ENCODE measurements at regions not wholly inside any gene's neighbourhood (a gene's known extent, or its start where the extent isn't known, plus 50 kb on each side); places are given as distances from the start of the nearest gene placed in this dataset.

GRCh38 chr3:68059628-68060152, 405.3 kb upstream of the SUCLG2 start:
- no peak overlapping the region for H3K4me3 ChIP-seq (ENCODE audit: control insufficient read depth, low read depth, low read length)
- no peak for DNase-seq (ENCODE audit: low read depth)
- TF ChIP-seq, protein P1, sequence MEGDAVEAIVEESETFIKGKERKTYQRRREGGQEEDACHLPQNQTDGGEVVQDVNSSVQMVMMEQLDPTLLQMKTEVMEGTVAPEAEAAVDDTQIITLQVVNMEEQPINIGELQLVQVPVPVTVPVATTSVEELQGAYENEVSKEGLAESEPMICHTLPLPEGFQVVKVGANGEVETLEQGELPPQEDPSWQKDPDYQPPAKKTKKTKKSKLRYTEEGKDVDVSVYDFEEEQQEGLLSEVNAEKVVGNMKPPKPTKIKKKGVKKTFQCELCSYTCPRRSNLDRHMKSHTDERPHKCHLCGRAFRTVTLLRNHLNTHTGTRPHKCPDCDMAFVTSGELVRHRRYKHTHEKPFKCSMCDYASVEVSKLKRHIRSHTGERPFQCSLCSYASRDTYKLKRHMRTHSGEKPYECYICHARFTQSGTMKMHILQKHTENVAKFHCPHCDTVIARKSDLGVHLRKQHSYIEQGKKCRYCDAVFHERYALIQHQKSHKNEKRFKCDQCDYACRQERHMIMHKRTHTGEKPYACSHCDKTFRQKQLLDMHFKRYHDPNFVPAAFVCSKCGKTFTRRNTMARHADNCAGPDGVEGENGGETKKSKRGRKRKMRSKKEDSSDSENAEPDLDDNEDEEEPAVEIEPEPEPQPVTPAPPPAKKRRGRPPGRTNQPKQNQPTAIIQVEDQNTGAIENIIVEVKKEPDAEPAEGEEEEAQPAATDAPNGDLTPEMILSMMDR (IDR thresholded peaks at IDR 0.05; ENCODE audit: control insufficient read depth, insufficient read depth, low read depth, low read length, missing control alignments): no peak

DNA sequence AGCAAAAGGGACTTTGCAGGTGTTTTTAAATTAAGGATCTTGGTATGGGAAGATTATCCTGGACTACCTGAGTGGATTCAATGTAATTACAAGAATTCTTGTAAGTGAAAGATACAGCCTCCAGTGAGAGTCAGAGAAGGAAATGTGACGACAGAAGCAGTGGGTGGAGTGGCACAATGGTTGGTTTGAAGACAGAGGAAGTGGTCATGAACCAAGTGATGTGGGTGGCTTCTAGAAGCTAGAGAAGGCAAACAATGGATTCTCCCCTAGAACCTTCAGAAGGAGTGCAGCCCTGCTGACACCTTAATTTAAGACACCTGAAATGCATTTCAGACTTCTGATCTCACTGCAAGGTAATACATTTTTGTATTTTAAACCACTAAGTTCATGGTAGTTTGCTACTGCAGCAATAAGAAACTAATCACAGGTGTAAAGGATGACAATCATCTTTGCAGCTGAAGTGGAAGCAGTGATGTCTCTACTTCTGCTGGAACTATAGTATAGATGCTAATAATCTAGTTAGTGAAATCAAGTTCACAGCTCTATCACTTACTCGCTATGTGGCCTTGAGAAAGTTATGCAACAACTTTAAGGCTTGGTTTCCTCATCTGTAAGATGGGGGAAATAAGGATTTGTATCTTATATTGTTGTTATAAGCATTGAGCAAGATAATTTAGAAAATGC, 403.4 kb upstream of the SUCLG2 start:
- TF ChIP-seq, protein P1 (IDR thresholded peaks at IDR 0.05; ENCODE audit: control insufficient read depth, insufficient read depth, low read depth, low read length, missing control alignments): no peak
- no peak overlapping the region for H3K4me3 ChIP-seq (ENCODE audit: control insufficient read depth, low read depth, low read length)
- no peak for DNase-seq (ENCODE audit: low read depth)

- TF ChIP-seq, protein P1 (IDR thresholded peaks at IDR 0.05; ENCODE audit: control insufficient read depth, insufficient read depth, low read depth, low read length, missing control alignments): no peak
- DNase-seq (ENCODE audit: low read depth): no peak
- no peak overlapping the region for H3K4me3 ChIP-seq (ENCODE audit: control insufficient read depth, low read depth, low read length)
Measured at GRCh38 chr3:68056556-68056955, 402.1 kb upstream of the SUCLG2 start.

DNA sequence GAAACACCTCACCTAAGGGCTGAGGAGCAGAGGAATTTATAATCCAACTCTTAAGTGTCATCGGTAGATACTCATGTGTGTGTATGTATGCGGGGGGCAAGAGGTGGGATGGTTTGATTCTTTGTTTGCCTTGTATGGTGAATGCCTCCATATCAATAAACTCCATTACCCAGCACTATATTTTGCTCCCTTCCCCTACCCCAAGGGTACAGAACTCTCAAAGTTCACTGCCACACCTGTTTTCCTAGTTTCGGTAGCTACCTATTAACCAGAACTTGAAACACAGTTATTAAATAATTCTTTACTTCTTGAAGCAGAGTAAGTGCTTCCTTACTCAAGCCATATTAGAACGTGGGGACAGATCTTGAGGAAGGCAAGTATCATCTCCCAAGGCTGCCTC, 400.8 kb upstream of the SUCLG2 start:
- no peak for DNase-seq (ENCODE audit: low read depth)
- TF ChIP-seq, protein P1 (IDR thresholded peaks at IDR 0.05; ENCODE audit: control insufficient read depth, insufficient read depth, low read depth, low read length, missing control alignments): no peak
- H3K4me3 ChIP-seq (ENCODE audit: control insufficient read depth, low read depth, low read length): no peak overlapping the region

DNA sequence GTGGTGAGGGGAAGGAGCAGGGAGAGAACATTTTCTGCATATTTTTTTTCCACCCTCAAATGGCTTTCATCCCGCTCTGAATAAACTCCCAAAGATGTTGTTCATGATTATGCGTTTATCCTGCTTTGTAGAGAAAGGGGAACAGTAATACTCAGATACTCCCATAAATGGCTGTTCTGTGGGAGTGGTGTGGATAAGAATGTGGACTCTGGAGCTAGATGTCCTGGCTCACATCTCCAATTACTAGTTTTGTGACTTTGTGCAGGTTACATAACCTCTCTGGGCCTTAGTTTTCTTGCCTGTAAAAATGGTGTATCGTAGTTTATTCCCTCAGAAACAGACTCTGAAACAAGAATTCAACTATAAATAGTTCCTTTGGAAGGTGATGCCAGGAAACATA, 395.4 kb upstream of the SUCLG2 start:
- no peak overlapping the region for H3K4me3 ChIP-seq (ENCODE audit: control insufficient read depth, low read depth, low read length)
- DNase-seq (ENCODE audit: low read depth): no peak
- TF ChIP-seq, protein P1 (IDR thresholded peaks at IDR 0.05; ENCODE audit: control insufficient read depth, insufficient read depth, low read depth, low read length, missing control alignments): no peak

GRCh38 chr3:68045976-68046375, 391.6 kb upstream of the SUCLG2 start:
- TF ChIP-seq, protein P1 (IDR thresholded peaks at IDR 0.05; ENCODE audit: control insufficient read depth, insufficient read depth, low read depth, low read length, missing control alignments): no peak
- DNase-seq (ENCODE audit: low read depth): no peak
- no peak overlapping the region for H3K4me3 ChIP-seq (ENCODE audit: control insufficient read depth, low read depth, low read length)

Measured in AG09309 (cell line).